SU-DHL-6 (cell line): ENCODE measurements at regions not wholly inside any gene's neighbourhood (a gene's known extent, or its start where the extent isn't known, plus 50 kb on each side); places are given as distances from the start of the nearest gene placed in this dataset.

Experiments used
- H2AFZ ChIP-seq: fragments of 200-600 bp; sonication (generic); 2 replicates; pipeline ENCODE4 v1.6.1; 2014; ENCODE audit warnings: low read depth, mild to moderate bottlenecking, moderate library complexity, mixed read lengths, antibody characterized with exemption, low read length; ENCODE audit not compliant: severe bottlenecking
- H3F3A ChIP-seq: fragments of 200-600 bp; shearing (Covaris generic); 2 replicates; pipeline ENCODE4 v1.6.0; 2016; ENCODE audit warnings: antibody characterized with exemption, mild to moderate bottlenecking; ENCODE audit not compliant: insufficient read depth
- H3K27ac ChIP-seq: fragments of 200-600 bp; sonication (generic); 2 replicates; pipeline ENCODE4 v1.5.1; 2016; ENCODE audit warnings: low read depth, mild to moderate bottlenecking, low read length, moderate library complexity, mixed read lengths
- H3K27me3 ChIP-seq: fragments of 200-600 bp; sonication (generic), shearing (Covaris generic); 2 replicates; pipeline ENCODE4 v1.6.0; 2014; ENCODE audit warnings: mild to moderate bottlenecking, low read length
- H3K36me3 ChIP-seq: fragments of 200-600 bp; sonication (generic); 2 replicates; pipeline ENCODE4 v1.6.1; 2014; ENCODE audit warnings: mild to moderate bottlenecking, low read length, mixed read lengths
- H3K4me2 ChIP-seq: fragments of 300-600, 200-600 bp; shearing (Covaris generic), sonication (generic); 2 replicates; pipeline ENCODE4 v1.6.0; 2014; ENCODE audit warnings: low read length, low read depth, mild to moderate bottlenecking; ENCODE audit not compliant: poor library complexity, severe bottlenecking
- H3K4me3 ChIP-seq: fragments of 200-600 bp; sonication (generic); 2 replicates; pipeline ENCODE4 v1.5.1; 2014; ENCODE audit warnings: antibody characterized with exemption, low read length, mild to moderate bottlenecking, mixed read lengths; ENCODE audit not compliant: insufficient read depth, poor library complexity, severe bottlenecking
- H3K79me2 ChIP-seq: fragments of 200-600 bp; sonication (generic); 2 replicates; pipeline ENCODE4 v1.6.1; 2014; ENCODE audit warnings: mild to moderate bottlenecking, low read length, moderate library complexity; ENCODE audit not compliant: insufficient read depth
- H3K9ac ChIP-seq: fragments of 200-600 bp; sonication (generic); 2 replicates; pipeline ENCODE4 v1.7.0; 2014; ENCODE audit warnings: mild to moderate bottlenecking, low read length
- H3K9me2 ChIP-seq: fragments of 200-600 bp; sonication (generic); replicated peaks from 2 replicates; pipeline ENCODE4 v1.6.1; 2014; ENCODE audit warnings: low read length; ENCODE audit not compliant: insufficient read depth
- H3K9me3 ChIP-seq: fragments of 200-600 bp; sonication (generic); 2 replicates; pipeline ENCODE4 v1.6.1; 2014; ENCODE audit warnings: low read length, mixed read lengths; ENCODE audit not compliant: insufficient read depth
- H4K20me1 ChIP-seq: fragments of 200-600 bp; sonication (generic); 2 replicates; pipeline ENCODE4 v1.6.1; 2014; ENCODE audit warnings: low read depth, mild to moderate bottlenecking, antibody characterized with exemption, low read length, moderate library complexity, mixed read lengths
- EZH2phosphoT487 ChIP-seq: fragments of 200-600 bp; sonication (generic), shearing (Covaris generic); conservative IDR thresholded peaks from 2 replicates; pipeline ENCODE4 v1.6.1; 2018; ENCODE audit warnings: mild to moderate bottlenecking, antibody characterized with exemption, low read length, moderate library complexity, mixed read lengths
- TF ChIP-seq, protein P1 (sequence below): fragments of 200-600 bp; sonication (generic); IDR thresholded peaks from one replicate; pipeline ENCODE4 v1.5.1; 2017; ENCODE audit warnings: antibody characterized with exemption, mild to moderate bottlenecking, low read length, moderate library complexity; ENCODE audit not compliant: insufficient read depth, poor library complexity, severe bottlenecking

DNA sequence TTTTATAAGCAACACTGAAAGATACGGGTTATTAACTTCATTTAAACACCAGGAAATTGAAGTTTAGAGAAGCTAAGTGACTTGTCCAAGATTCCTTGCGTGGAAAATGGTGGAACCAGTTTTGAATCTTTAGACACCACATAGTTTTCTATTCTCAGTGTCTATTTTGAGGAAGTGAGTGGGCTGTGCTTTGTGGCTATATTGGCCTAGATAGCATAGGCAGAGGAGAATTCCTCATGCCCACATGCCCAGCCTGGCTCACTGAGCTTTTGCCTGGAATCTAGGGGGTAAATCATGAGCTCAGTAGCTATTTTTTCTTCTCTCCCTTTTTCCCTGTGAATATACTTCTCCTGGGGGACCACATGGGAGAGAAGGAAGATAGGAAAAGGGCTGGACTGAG is 431.3 kb downstream of the HS3ST3B1 start:
- Histone ChIP-seq H3K79me2 (no peaks in the 10 kb centered on the region), H3K4me2 (no peak overlapping the region), H3K27ac (no peak overlapping the region), H4K20me1 (no peaks in the 10 kb centered on the region), H2AFZ (no peak overlapping the region), H3K9me3 (no peaks in the 10 kb centered on the region), H3K9me2 (no peaks in the 10 kb centered on the region; the same call in 1 of the 2 replicates), H3K4me3 (no peak overlapping the region), H3K9ac (no peak overlapping the region), H3K27me3 (no peaks in the 10 kb centered on the region), H3K36me3 (no peaks in the 10 kb centered on the region), H3F3A (no peaks in the 10 kb centered on the region)
- TF ChIP-seq EZH2phosphoT487 = no peak
- TF ChIP-seq, protein P1, sequence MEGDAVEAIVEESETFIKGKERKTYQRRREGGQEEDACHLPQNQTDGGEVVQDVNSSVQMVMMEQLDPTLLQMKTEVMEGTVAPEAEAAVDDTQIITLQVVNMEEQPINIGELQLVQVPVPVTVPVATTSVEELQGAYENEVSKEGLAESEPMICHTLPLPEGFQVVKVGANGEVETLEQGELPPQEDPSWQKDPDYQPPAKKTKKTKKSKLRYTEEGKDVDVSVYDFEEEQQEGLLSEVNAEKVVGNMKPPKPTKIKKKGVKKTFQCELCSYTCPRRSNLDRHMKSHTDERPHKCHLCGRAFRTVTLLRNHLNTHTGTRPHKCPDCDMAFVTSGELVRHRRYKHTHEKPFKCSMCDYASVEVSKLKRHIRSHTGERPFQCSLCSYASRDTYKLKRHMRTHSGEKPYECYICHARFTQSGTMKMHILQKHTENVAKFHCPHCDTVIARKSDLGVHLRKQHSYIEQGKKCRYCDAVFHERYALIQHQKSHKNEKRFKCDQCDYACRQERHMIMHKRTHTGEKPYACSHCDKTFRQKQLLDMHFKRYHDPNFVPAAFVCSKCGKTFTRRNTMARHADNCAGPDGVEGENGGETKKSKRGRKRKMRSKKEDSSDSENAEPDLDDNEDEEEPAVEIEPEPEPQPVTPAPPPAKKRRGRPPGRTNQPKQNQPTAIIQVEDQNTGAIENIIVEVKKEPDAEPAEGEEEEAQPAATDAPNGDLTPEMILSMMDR = no peak

DNA sequence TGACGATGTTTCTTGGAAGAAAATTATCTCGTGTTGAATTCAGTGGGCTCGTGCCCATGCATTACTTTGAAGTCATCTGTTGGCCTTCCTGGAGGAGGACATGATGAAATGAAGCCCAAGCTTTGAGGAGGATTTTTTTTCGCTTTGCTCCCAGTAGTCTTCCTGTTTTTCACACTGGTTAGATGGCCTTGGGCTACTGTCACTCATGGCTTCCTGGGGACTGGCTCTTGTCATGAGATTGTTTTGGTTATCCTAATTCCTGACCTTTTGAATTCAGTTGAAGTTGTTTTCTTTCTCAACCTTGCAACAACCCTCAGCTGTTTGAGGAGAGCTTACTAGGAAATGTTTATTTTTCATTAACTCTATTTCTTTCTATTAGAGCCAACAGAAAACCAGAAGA is 430.7 kb downstream of the HS3ST3B1 start:
- Histone ChIP-seq H3K27ac (no peak overlapping the region), H3K79me2 (no peaks in the 10 kb centered on the region), H3K4me2 (no peak overlapping the region), H3F3A (no peaks in the 10 kb centered on the region), H2AFZ (no peak overlapping the region), H3K9me2 (no peaks in the 10 kb centered on the region; the same call in 1 of the 2 replicates), H3K4me3 (no peak overlapping the region), H4K20me1 (no peaks in the 10 kb centered on the region), H3K9ac (no peak overlapping the region), H3K36me3 (no peaks in the 10 kb centered on the region), H3K27me3 (no peaks in the 10 kb centered on the region), H3K9me3 (no peaks in the 10 kb centered on the region)
- TF ChIP-seq, protein P1 = no peak
- no peak for TF ChIP-seq EZH2phosphoT487

DNA sequence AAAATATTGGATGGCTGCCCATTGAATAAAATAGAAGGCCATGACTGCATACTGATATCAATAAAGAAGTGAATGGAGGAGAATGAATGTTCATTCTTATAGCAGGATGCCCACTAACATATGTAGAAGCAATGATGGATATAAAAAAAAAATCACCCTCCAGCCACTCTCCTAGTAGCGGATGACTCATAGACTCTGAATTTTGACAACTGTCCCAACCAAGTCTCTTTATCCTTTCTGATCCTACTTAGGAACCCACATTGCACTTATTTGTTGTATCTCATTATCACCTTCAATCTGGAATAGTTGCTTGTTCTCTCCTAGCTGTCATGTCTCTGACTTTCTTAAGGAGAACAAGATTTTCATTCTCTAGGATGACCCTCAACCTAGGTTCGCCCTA is 429.9 kb downstream of the HS3ST3B1 start:
- TF ChIP-seq, protein P1 = no peak
- TF ChIP-seq EZH2phosphoT487 = no peak
- Histone ChIP-seq H3K9me3 (no peaks in the 10 kb centered on the region), H3K4me2 (no peak overlapping the region), H2AFZ (no peak overlapping the region), H3K4me3 (no peak overlapping the region), H3K27ac (no peak overlapping the region), H3K9me2 (no peaks in the 10 kb centered on the region; the same call in 1 of the 2 replicates), H3F3A (no peaks in the 10 kb centered on the region), H3K9ac (no peak overlapping the region), H4K20me1 (no peaks in the 10 kb centered on the region), H3K27me3 (no peaks in the 10 kb centered on the region), H3K79me2 (no peaks in the 10 kb centered on the region), H3K36me3 (no peaks in the 10 kb centered on the region)
